ENCODE measurements at regions not wholly inside any gene's neighbourhood (a gene's known extent, or its start where the extent isn't known, plus 50 kb on each side); places are given as distances from the start of the nearest gene placed in this dataset.

DNA sequence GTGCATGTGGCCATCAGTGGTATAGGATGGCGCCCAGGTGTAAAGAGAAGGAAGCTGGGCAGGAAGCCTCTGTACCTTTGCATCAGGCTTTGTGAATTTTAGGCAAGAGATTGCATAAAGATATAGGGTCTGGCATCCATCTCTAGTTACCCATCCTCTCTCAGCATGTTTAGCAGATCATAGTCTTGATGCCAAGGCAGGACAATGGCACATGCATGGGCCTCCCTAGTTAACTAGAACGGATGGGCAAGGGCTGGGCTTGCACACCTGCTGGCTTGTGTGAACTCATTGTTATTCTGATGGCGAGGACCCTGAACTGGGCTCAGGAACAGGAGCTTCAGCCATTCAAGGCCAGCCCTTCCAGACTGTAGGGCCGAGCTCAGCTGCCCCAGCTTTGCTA, 229.2 kb upstream of the NCAM1 start (continued):
- TF ChIP-seq STAT6 (CRISPR knock-in tag; conservative IDR thresholded peaks at IDR 0.05; ENCODE audit: low read depth) (no peak), TCF7 (CRISPR knock-in tag; IDR thresholded peaks at IDR 0.05; ENCODE audit: low read depth) (no peak), PREB (CRISPR knock-in tag; IDR thresholded peaks at IDR 0.05; ENCODE audit: borderline replicate concordance) (no peak), KAT7 (CRISPR knock-in tag; IDR thresholded peaks at IDR 0.05; ENCODE audit: borderline replicate concordance) (no peak)
- TF ChIP-seq, protein P1, sequence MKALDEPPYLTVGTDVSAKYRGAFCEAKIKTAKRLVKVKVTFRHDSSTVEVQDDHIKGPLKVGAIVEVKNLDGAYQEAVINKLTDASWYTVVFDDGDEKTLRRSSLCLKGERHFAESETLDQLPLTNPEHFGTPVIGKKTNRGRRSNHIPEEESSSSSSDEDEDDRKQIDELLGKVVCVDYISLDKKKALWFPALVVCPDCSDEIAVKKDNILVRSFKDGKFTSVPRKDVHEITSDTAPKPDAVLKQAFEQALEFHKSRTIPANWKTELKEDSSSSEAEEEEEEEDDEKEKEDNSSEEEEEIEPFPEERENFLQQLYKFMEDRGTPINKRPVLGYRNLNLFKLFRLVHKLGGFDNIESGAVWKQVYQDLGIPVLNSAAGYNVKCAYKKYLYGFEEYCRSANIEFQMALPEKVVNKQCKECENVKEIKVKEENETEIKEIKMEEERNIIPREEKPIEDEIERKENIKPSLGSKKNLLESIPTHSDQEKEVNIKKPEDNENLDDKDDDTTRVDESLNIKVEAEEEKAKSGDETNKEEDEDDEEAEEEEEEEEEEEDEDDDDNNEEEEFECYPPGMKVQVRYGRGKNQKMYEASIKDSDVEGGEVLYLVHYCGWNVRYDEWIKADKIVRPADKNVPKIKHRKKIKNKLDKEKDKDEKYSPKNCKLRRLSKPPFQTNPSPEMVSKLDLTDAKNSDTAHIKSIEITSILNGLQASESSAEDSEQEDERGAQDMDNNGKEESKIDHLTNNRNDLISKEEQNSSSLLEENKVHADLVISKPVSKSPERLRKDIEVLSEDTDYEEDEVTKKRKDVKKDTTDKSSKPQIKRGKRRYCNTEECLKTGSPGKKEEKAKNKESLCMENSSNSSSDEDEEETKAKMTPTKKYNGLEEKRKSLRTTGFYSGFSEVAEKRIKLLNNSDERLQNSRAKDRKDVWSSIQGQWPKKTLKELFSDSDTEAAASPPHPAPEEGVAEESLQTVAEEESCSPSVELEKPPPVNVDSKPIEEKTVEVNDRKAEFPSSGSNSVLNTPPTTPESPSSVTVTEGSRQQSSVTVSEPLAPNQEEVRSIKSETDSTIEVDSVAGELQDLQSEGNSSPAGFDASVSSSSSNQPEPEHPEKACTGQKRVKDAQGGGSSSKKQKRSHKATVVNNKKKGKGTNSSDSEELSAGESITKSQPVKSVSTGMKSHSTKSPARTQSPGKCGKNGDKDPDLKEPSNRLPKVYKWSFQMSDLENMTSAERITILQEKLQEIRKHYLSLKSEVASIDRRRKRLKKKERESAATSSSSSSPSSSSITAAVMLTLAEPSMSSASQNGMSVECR (CRISPR knock-in tag; IDR thresholded peaks at IDR 0.05; ENCODE audit: borderline replicate concordance): no peak

DNA sequence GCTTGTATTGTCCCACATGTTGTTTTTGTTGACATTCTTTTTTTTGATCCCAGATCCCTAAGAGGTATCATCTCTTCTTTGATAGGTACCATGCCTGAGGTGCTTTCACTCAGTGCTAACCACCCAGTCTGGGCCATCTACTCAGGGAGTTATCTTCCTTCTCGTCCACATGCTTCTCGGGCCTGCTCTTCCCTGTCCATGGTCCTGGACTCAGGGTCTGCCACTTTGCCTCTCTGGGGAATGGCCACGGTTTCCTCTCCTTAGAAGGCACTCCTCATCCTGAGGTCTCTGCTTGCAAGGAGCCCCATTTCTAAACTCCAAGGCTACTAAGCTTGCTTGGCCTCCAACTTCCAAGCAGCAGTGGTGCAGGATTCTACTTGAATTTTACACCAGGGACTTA, 227.0 kb upstream of the NCAM1 start:
- Mint-ChIP-seq H3K27ac (no peak overlapping the region), H3K36me3 (no peaks in the 10 kb centered on the region)
- TF ChIP-seq, protein P2, sequence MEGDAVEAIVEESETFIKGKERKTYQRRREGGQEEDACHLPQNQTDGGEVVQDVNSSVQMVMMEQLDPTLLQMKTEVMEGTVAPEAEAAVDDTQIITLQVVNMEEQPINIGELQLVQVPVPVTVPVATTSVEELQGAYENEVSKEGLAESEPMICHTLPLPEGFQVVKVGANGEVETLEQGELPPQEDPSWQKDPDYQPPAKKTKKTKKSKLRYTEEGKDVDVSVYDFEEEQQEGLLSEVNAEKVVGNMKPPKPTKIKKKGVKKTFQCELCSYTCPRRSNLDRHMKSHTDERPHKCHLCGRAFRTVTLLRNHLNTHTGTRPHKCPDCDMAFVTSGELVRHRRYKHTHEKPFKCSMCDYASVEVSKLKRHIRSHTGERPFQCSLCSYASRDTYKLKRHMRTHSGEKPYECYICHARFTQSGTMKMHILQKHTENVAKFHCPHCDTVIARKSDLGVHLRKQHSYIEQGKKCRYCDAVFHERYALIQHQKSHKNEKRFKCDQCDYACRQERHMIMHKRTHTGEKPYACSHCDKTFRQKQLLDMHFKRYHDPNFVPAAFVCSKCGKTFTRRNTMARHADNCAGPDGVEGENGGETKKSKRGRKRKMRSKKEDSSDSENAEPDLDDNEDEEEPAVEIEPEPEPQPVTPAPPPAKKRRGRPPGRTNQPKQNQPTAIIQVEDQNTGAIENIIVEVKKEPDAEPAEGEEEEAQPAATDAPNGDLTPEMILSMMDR (IDR thresholded peaks at IDR 0.05): no peak
- TF ChIP-seq CBFB (CRISPR knock-in tag; IDR thresholded peaks at IDR 0.05; ENCODE audit: low read depth): no peak
- TF ChIP-seq, protein P3, sequence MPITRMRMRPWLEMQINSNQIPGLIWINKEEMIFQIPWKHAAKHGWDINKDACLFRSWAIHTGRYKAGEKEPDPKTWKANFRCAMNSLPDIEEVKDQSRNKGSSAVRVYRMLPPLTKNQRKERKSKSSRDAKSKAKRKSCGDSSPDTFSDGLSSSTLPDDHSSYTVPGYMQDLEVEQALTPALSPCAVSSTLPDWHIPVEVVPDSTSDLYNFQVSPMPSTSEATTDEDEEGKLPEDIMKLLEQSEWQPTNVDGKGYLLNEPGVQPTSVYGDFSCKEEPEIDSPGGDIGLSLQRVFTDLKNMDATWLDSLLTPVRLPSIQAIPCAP (CRISPR knock-in tag; IDR thresholded peaks at IDR 0.05): no peak
- TF ChIP-seq, protein P4, sequence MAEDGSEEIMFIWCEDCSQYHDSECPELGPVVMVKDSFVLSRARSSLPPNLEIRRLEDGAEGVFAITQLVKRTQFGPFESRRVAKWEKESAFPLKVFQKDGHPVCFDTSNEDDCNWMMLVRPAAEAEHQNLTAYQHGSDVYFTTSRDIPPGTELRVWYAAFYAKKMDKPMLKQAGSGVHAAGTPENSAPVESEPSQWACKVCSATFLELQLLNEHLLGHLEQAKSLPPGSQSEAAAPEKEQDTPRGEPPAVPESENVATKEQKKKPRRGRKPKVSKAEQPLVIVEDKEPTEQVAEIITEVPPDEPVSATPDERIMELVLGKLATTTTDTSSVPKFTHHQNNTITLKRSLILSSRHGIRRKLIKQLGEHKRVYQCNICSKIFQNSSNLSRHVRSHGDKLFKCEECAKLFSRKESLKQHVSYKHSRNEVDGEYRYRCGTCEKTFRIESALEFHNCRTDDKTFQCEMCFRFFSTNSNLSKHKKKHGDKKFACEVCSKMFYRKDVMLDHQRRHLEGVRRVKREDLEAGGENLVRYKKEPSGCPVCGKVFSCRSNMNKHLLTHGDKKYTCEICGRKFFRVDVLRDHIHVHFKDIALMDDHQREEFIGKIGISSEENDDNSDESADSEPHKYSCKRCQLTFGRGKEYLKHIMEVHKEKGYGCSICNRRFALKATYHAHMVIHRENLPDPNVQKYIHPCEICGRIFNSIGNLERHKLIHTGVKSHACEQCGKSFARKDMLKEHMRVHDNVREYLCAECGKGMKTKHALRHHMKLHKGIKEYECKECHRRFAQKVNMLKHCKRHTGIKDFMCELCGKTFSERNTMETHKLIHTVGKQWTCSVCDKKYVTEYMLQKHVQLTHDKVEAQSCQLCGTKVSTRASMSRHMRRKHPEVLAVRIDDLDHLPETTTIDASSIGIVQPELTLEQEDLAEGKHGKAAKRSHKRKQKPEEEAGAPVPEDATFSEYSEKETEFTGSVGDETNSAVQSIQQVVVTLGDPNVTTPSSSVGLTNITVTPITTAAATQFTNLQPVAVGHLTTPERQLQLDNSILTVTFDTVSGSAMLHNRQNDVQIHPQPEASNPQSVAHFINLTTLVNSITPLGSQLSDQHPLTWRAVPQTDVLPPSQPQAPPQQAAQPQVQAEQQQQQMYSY (CRISPR knock-in tag; IDR thresholded peaks at IDR 0.05): no peak
- no peak for TF ChIP-seq GRHL2 (CRISPR knock-in tag; IDR thresholded peaks at IDR 0.05; ENCODE audit: insufficient replicate concordance, severe bottlenecking)
- peak; percentile 31; the same call in 1 of the 2 replicates for TF ChIP-seq MAX (CRISPR knock-in tag; IDR thresholded peaks at IDR 0.05)
- no peak for TF ChIP-seq GABPB1 (CRISPR knock-in tag; IDR thresholded peaks at IDR 0.05)
- TF ChIP-seq ZNF121 (CRISPR knock-in tag; IDR thresholded peaks at IDR 0.05): peak; percentile 39; the same call in 1 of the 2 replicates
- TF ChIP-seq HMGA2 (CRISPR knock-in tag; IDR thresholded peaks at IDR 0.05): no peak
- TF ChIP-seq ZNF317 (CRISPR knock-in tag; IDR thresholded peaks at IDR 0.05; ENCODE audit: borderline replicate concordance, low read depth): no peak
- TF ChIP-seq, protein P1 (CRISPR knock-in tag; IDR thresholded peaks at IDR 0.05; ENCODE audit: borderline replicate concordance): 0 out of 2 replicates have a peak, but pooled peaks have one; percentile 48
- no peak for TF ChIP-seq ZBTB21 (CRISPR knock-in tag; IDR thresholded peaks at IDR 0.05; ENCODE audit: borderline replicate concordance)

More for the DNA sequence above, 227.0 kb upstream of the NCAM1 start:
- ChIA-PET CTCF (no interaction called here), POLR2A (no interaction called here)
- Mint-ChIP-seq H3K4me1 (no peaks in the 10 kb centered on the region), H3K27me3 (ENCODE audit: low read depth) (no peaks in the 10 kb centered on the region), H3K4me3 (no peak overlapping the region), H3K9me3 (peaks cover 3% of the 10 kb centered on the region; the same call in 1 of the 2 replicates)
- DNase-seq (ENCODE audit: low spot score) (peak; percentile 52), ATAC-seq (peak; percentile 71)

Measured in WTC11 (cell line).